ENCODE measurements at regions not wholly inside any gene's neighbourhood (a gene's known extent, or its start where the extent isn't known, plus 50 kb on each side); places are given as distances from the start of the nearest gene placed in this dataset.

DNA sequence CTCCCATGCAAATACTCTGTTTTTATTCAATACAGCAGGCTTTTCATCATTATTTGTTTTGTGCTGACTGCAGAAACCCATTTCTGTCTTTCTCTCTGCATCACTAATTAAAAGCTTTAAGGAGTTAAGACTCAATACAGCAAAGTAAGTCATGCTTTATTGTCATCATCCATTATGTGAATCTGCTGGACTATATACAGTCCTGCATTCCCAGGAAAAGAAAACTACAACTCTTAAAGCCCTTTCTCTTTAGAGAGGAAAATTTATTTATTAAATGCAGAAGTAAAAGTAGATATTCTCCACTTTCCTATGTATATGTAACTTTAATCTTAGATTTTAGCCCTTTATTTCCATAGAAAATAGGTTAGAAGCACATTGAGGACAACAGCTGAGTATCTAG, 706.6 kb upstream of the RGMB start:
- no peak overlapping the region for H3K4me3 ChIP-seq (ENCODE audit: low read depth, low read length)
- TF ChIP-seq CTCF (IDR thresholded peaks at IDR 0.05; ENCODE audit: low read depth, low read length, missing control alignments), result no peak
- in situ Hi-C loops (cut with HindIII; ENCODE audit: low sequenced_read_pairs), result no loop called here
- no peak for DNase-seq (ENCODE audit: low read depth)

DNA sequence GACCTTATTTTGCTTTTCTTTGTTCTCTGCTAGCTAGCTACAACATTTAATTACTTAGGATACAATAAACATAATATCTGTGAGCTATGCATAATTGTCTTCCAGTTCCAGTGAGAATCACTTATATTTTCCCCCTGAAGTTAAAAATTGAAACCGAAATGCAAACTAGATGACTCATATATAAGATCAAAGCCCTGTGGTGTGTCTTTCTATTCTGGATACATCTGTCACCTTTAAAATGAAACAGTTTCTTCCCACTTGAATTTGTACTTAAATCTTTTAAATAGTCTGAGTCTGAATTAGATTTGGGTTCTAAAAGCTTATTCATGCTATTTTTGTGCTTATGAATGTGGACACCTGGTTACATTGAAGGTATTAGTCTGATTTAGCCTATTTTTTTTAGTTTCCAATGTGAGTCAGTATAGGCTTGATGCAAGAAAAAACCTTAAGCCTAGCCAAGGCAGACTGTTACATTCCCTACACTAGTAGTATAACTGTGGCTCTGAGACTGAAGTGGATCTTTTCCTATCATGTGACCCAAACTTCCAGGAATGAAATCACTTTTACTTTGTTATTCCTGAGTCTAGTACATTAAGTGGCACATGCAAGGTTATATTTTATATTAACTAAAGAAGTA, 703.5 kb upstream of the RGMB start:
- no peak for TF ChIP-seq CTCF (IDR thresholded peaks at IDR 0.05; ENCODE audit: low read depth, low read length, missing control alignments)
- DNase-seq (ENCODE audit: low read depth), result no peak
- in situ Hi-C loops (cut with HindIII; ENCODE audit: low sequenced_read_pairs), result no loop called here
- no peak overlapping the region for H3K4me3 ChIP-seq (ENCODE audit: low read depth, low read length)

GRCh38 chr5:98072921-98073320, 700.5 kb upstream of the RGMB start:
- no peak for DNase-seq (ENCODE audit: low read depth)
- no peak overlapping the region for H3K4me3 ChIP-seq (ENCODE audit: low read depth, low read length)
- TF ChIP-seq CTCF (IDR thresholded peaks at IDR 0.05; ENCODE audit: low read depth, low read length, missing control alignments), result no peak
- in situ Hi-C loops (cut with HindIII; ENCODE audit: low sequenced_read_pairs), result no loop called here

GRCh38 chr5:98076501-98076900, 697.0 kb upstream of the RGMB start:
- no peak for DNase-seq (ENCODE audit: low read depth)
- H3K4me3 ChIP-seq (ENCODE audit: low read depth, low read length), result no peak overlapping the region
- in situ Hi-C loops (cut with HindIII; ENCODE audit: low sequenced_read_pairs), result no loop called here
- no peak for TF ChIP-seq CTCF (IDR thresholded peaks at IDR 0.05; ENCODE audit: low read depth, low read length, missing control alignments)

DNA sequence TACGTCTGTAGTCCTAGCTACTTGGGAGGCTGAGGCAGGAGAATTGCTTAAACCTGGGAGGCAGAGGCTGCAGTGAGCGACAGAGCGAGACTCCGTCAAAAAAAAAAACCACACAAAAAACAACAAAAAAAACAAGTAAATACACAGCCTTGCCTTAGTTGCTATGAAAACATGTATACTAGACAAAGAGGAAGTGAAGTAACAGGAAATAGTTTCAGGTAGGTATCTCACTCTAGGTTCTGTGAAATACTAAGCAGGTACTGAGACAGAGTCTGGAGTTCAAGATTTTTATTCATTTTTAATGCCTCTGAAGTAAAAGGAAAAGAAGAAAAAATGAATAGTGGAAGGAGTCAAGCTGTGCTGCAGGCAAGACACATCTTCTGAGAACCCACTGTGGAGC, 687.9 kb upstream of the RGMB start:
- no peak for DNase-seq (ENCODE audit: low read depth)
- H3K4me3 ChIP-seq (ENCODE audit: low read depth, low read length), result no peak overlapping the region
- in situ Hi-C loops (cut with HindIII; ENCODE audit: low sequenced_read_pairs), result no loop called here
- TF ChIP-seq CTCF (IDR thresholded peaks at IDR 0.05; ENCODE audit: low read depth, low read length, missing control alignments), result no peak

DNA sequence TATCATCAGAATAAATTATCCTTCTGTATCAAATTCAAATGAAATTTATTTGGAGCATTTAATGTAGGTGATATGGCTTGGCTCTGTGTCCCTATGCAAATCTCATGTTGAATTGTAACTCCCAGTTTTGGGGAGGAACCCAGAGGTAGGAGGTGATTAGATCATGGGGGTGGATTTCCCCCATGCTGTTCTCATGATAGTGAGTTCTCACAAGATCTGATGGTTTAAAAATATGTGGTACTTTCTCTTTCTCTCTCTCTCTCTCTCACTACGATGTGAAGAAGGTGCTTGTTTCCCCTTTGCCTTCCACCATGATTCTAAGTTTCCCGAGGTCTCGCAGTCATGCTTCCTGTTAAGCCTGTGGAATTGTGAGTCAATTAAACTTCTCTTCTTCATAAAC, 678.4 kb upstream of the RGMB start:
- no peak for TF ChIP-seq CTCF (IDR thresholded peaks at IDR 0.05; ENCODE audit: low read depth, low read length, missing control alignments)
- DNase-seq (ENCODE audit: low read depth), result no peak
- no peak overlapping the region for H3K4me3 ChIP-seq (ENCODE audit: low read depth, low read length)
- in situ Hi-C loops (cut with HindIII; ENCODE audit: low sequenced_read_pairs), result no loop called here

All from astrocyte of the cerebellum (primary cell).